Suprapubic skin (tissue), 3 donors: ENCODE measurements at regions not wholly inside any gene's neighbourhood (a gene's known extent, or its start where the extent isn't known, plus 50 kb on each side); places are given as distances from the start of the nearest gene placed in this dataset.

Experiments
- CTCF ChIP-seq, 2 donors: fragments of 200-600 bp in 1 of 2; fragments of 450-650 bp in 1 of 2; sonication (generic) in 1 of 2; IDR thresholded peaks; one replicate each; pipeline ENCODE4 v1.5.1; 2016 to 2019; ENCODE audit warnings: antibody characterized with exemption in 2 of 2, mild to moderate bottlenecking in 1 of 2, moderate library complexity in 1 of 2
- POLR2AphosphoS5 ChIP-seq, 3 donors: sonication (generic); formaldehyde crosslinking; IDR thresholded peaks; one replicate each; pipeline ENCODE4 v1.6.1; 2017; ENCODE audit warnings: antibody characterized with exemption in 3 of 3

DNA sequence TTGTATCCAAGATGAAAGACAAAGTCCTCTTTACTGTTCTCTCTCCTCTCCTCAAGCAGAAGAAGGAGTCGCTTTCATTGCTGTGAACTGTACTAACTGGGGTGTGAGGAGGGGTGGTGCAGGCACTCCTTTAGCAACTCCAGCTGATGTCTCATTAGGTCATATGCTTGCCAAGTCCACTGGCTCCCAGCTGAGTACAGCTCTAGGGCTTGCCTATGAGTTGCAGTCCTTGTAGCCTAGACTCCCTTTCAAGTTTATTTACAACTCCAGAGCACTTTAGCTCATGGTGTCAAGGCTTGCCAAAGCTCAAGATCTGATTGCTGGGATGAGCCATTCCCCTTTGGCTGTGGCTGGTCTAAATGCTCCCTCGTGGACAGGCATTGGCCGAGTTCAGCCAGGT lies 55.1 kb upstream of the PDGFD start:
- TF ChIP-seq CTCF (IDR thresholded peaks at IDR 0.05) (no peak), POLR2AphosphoS5 (IDR thresholded peaks at IDR 0.05) (no peak)
